HG03571 (cell line): ENCODE measurements at regions not wholly inside any gene's neighbourhood (a gene's known extent, or its start where the extent isn't known, plus 50 kb on each side); places are given as distances from the start of the nearest gene placed in this dataset.

Source experiments
- ATAC-seq: cut with Tn5 transposase; IDR thresholded peaks from one replicate; pipeline ENCODE4 v1.9.1; 2021; ENCODE audit not compliant: unreplicated experiment

DNA sequence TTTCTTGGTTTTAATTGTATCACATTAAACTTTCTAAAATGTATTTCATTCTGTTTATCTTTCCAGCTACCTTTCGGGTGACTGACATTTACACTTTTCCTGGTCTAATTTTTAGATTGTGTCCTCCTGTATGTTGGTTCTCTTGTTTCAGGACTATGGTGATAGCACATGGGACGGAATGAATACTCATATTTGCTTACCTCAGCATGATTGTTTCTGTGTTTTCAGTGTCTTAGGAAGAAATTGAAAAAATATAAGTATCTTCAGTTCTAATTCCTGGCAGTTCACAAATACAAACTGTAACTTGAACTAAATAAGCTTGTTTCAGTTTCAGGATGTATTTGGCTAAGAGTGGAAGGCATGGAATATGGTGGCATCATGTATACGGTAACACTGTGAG, 80.1 kb upstream of the ROBO1 start:
- no peak for ATAC-seq

DNA sequence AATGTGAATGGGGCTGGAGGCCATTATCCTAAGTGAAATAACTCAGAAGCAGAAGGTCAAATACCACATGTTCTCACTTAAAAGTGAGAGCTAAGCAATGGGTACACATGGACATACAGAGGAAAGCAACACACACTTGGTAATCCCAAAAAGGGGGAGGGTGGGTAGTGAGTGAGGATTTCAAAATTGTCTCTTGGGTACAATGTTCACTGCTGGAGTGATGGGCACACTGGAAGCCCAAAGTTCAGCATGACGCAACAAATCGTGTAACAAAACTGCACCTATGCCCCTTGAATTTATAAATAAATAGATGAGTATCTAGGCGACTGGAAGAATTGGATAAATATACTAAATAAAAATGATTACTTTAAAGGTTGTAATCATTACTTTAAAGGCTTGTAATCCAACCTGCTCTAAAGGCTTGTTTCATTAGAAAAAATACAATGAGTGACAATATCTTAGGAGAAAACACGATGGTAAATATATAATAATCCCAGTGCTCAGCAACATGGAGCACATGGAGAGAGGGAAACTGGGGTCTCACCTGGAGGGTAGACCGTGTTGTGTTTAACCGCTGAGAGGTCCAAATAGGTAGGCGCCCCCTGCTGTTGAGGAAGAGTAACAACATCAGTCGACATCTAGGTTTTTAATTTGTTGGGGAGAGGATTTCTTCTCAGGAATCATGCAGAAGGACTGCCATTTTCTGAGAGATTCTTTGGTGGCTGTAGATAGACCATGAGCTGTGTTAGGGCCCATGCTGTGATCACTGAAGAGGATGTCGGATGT, 78.5 kb upstream of the ROBO1 start:
- no peak for ATAC-seq

GRCh38 chr3:79845546-79845945, 77.7 kb upstream of the ROBO1 start:
- ATAC-seq, result no peak

GRCh38 chr3:79844176-79844575, 76.4 kb upstream of the ROBO1 start:
- ATAC-seq, result no peak

DNA sequence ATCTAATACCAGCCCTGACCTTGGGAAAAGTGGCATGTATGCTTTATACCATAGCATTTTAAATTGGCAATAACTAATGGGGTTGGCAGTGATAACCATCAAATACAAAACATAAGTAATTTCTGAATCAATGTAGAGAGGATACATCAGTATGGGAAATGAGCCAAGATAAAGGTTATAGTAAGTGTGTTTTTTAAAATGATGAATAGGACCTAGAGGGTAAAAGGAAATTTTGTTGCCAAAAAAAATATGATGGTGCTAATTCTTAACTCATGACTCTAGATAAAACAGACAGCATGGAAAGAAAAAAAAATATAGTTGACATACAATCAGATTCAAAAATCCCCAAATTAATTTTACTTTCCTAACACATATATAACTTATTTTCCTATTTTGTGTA, 75.4 kb upstream of the ROBO1 start:
- ATAC-seq, result no peak

GRCh38 chr3:79835701-79836100, 67.9 kb upstream of the ROBO1 start:
- ATAC-seq, result no peak

- no peak for ATAC-seq
These were observed 56.4 kb upstream of the ROBO1 start for GRCh38 chr3:79824166-79824565.

DNA sequence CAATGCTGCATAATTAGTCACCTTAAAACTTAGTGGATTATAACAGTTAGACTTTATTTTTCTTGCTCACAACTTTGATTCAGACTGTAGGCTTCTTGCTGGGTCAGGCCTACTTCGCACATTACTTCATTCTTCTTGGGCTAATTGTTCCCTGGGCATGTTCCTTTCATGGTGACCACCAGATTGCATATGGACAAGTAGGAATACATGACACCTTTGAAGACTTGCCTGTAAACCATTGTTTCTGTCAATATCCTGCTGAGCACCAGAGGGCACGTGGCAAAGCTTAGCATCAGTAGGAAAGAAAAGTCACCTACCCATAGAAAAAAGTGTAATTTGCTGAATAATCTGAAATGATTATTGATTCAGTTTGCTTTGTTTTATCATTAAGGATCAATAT, 54.3 kb upstream of the ROBO1 start:
- ATAC-seq, result no peak

GRCh38 chr3:79820089-79820488, 52.3 kb upstream of the ROBO1 start:
- ATAC-seq, result no peak

GRCh38 chr3:79818015-79818414, 50.2 kb upstream of the ROBO1 start:
- no peak for ATAC-seq
